GM21619 (cell line): ENCODE measurements at regions not wholly inside any gene's neighbourhood (a gene's known extent, or its start where the extent isn't known, plus 50 kb on each side); places are given as distances from the start of the nearest gene placed in this dataset.
A peak's percentile ranks its signal among the peaks of the same experiment; 100 is the strongest.

Source experiments
- ATAC-seq: cut with Tn5 transposase; IDR thresholded peaks from one replicate; pipeline ENCODE4 v1.9.1; 2021; ENCODE audit not compliant: unreplicated experiment

- ATAC-seq = no peak
These were observed 85.6 kb downstream of the FOXL1 start for GRCh38 chr16:86663685-86664521.

GRCh38 chr16:86664522-86665318 lies 86.4 kb downstream of the FOXL1 start:
- ATAC-seq = peak; percentile 72

- ATAC-seq = peak; percentile 21
These were observed 86.9 kb downstream of the FOXL1 start for GRCh38 chr16:86665319-86665675.

GRCh38 chr16:86665929-86666328 lies 87.6 kb downstream of the FOXL1 start:
- no peak for ATAC-seq

GRCh38 chr16:86667035-86667434 lies 88.7 kb downstream of the FOXL1 start:
- no peak for ATAC-seq

- ATAC-seq = no peak
These were observed 90.0 kb downstream of the FOXL1 start for GRCh38 chr16:86668136-86668910.

GRCh38 chr16:86669285-86669805 lies 91.0 kb downstream of the FOXL1 start:
- no peak for ATAC-seq

- no peak for ATAC-seq
These were observed 91.8 kb downstream of the FOXL1 start for GRCh38 chr16:86669937-86670749.

GRCh38 chr16:86670750-86671234 lies 92.4 kb downstream of the FOXL1 start:
- no peak for ATAC-seq

- no peak for ATAC-seq
These were observed 93.3 kb downstream of the FOXL1 start for GRCh38 chr16:86671486-86672178.

GRCh38 chr16:86672179-86672863 lies 94.0 kb downstream of the FOXL1 start:
- ATAC-seq = no peak

GRCh38 chr16:86673090-86673955 lies 95.0 kb downstream of the FOXL1 start:
- ATAC-seq = no peak

- no peak for ATAC-seq
These were observed 95.7 kb downstream of the FOXL1 start for GRCh38 chr16:86673956-86674453.

GRCh38 chr16:86676254-86676670 lies 97.9 kb downstream of the FOXL1 start:
- no peak for ATAC-seq

GRCh38 chr16:86679490-86679889 lies 101.1 kb downstream of the FOXL1 start:
- ATAC-seq = no peak

GRCh38 chr16:86680162-86680561 lies 101.8 kb downstream of the FOXL1 start:
- ATAC-seq = no peak

GRCh38 chr16:86680661-86681030 lies 102.3 kb downstream of the FOXL1 start:
- no peak for ATAC-seq
